IPS-18a (cell line): ENCODE measurements at regions not wholly inside any gene's neighbourhood (a gene's known extent, or its start where the extent isn't known, plus 50 kb on each side); places are given as distances from the start of the nearest gene placed in this dataset.

ENCODE experiments used
- H3K27ac ChIP-seq: one replicate; pipeline ENCODE4 v1.5.1; 2013; ENCODE audit warnings: low read length
- H3K27me3 ChIP-seq: one replicate; pipeline ENCODE4 v1.6.1; 2013; ENCODE audit warnings: mild to moderate bottlenecking, low read length; ENCODE audit not compliant: control insufficient read depth, insufficient read depth
- H3K36me3 ChIP-seq: one replicate; pipeline ENCODE4 v1.6.1; 2013; ENCODE audit warnings: low read depth, low read length; ENCODE audit not compliant: control insufficient read depth
- H3K4me1 ChIP-seq: one replicate; pipeline ENCODE4 v1.6.1; 2013; ENCODE audit warnings: low read depth, low read length; ENCODE audit not compliant: control insufficient read depth
- H3K4me3 ChIP-seq: one replicate; pipeline ENCODE4 v1.5.1; 2013; ENCODE audit warnings: low read length
- H3K9ac ChIP-seq: one replicate; pipeline ENCODE4 v1.6.1; 2013; ENCODE audit warnings: mild to moderate bottlenecking, low read length, moderate library complexity
- H3K9me3 ChIP-seq: one replicate; pipeline ENCODE4 v1.6.1; 2013; ENCODE audit warnings: low read depth, low read length; ENCODE audit not compliant: control insufficient read depth

- no peaks in the 10 kb centered on the region for H3K9me3 ChIP-seq
- no peaks in the 10 kb centered on the region for H3K27me3 ChIP-seq
Measured at GRCh38 chr3:67781218-67781617, 126.8 kb upstream of the SUCLG2 start.

GRCh38 chr3:67774676-67775075 is 120.3 kb upstream of the SUCLG2 start:
- no peaks in the 10 kb centered on the region for H3K9me3 ChIP-seq
- no peaks in the 10 kb centered on the region for H3K27me3 ChIP-seq
- no peak overlapping the region for H3K9ac ChIP-seq
- no peak overlapping the region for H3K27ac ChIP-seq
- H3K36me3 ChIP-seq, result no peaks in the 10 kb centered on the region
- no peaks in the 10 kb centered on the region for H3K4me1 ChIP-seq
- H3K4me3 ChIP-seq, result no peak overlapping the region

More at GRCh38 chr3:67781218-67781617, 126.8 kb upstream of the SUCLG2 start:
- no peak overlapping the region for H3K9ac ChIP-seq
- no peak overlapping the region for H3K27ac ChIP-seq
- H3K36me3 ChIP-seq, result no peaks in the 10 kb centered on the region
- no peaks in the 10 kb centered on the region for H3K4me1 ChIP-seq
- H3K4me3 ChIP-seq, result no peak overlapping the region

- Histone ChIP-seq H3K4me3 (no peak overlapping the region), H3K27me3 (no peaks in the 10 kb centered on the region), H3K36me3 (no peaks in the 10 kb centered on the region), H3K9me3 (no peaks in the 10 kb centered on the region), H3K4me1 (peaks cover 5% of the 10 kb centered on the region), H3K27ac (no peak overlapping the region), H3K9ac (no peak overlapping the region)
Measured at GRCh38 chr3:67765575-67765974, 111.2 kb upstream of the SUCLG2 start.

GRCh38 chr3:67745296-67745695 is 90.9 kb upstream of the SUCLG2 start:
- H3K27me3 ChIP-seq, result no peaks in the 10 kb centered on the region
- no peak overlapping the region for H3K9ac ChIP-seq

GRCh38 chr3:67744699-67745098 is 90.3 kb upstream of the SUCLG2 start:
- H3K27ac ChIP-seq, result no peak overlapping the region
- no peaks in the 10 kb centered on the region for H3K9me3 ChIP-seq
- no peaks in the 10 kb centered on the region for H3K4me1 ChIP-seq
- no peak overlapping the region for H3K9ac ChIP-seq
- no peaks in the 10 kb centered on the region for H3K27me3 ChIP-seq
- H3K4me3 ChIP-seq, result no peak overlapping the region
- H3K36me3 ChIP-seq, result no peaks in the 10 kb centered on the region

More at GRCh38 chr3:67745296-67745695, 90.9 kb upstream of the SUCLG2 start:
- H3K4me1 ChIP-seq, result no peaks in the 10 kb centered on the region
- no peak overlapping the region for H3K27ac ChIP-seq
- H3K9me3 ChIP-seq, result peaks cover 3% of the 10 kb centered on the region
- no peaks in the 10 kb centered on the region for H3K36me3 ChIP-seq
- H3K4me3 ChIP-seq, result no peak overlapping the region

DNA sequence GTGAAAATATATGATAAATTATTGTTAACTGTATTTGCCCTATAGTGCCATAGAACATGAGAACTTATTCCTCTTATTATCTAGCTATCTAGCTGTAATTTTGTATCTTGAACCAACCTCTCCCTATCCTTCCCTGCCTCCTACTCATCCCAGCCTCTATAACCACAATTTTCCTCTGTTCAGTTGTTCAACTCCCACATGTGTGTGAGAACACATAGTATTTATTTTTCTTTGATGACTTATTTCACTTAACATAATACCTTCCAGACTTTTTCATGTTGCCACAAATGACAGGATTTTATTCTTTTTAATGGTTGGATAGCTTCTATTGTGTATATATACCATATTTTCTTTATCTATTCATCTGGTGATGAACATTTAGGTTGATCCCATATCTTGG is 85.4 kb upstream of the SUCLG2 start:
- Histone ChIP-seq H3K27ac (no peak overlapping the region), H3K4me3 (no peak overlapping the region)

GRCh38 chr3:67737906-67738865 is 83.8 kb upstream of the SUCLG2 start:
- no peak overlapping the region for H3K9ac ChIP-seq

More for the DNA sequence above, 85.4 kb upstream of the SUCLG2 start:
- Histone ChIP-seq H3K27me3 (no peaks in the 10 kb centered on the region), H3K9me3 (no peaks in the 10 kb centered on the region), H3K9ac (no peak overlapping the region), H3K36me3 (no peaks in the 10 kb centered on the region), H3K4me1 (no peaks in the 10 kb centered on the region)

GRCh38 chr3:67737140-67737539 is 82.7 kb upstream of the SUCLG2 start:
- Histone ChIP-seq H3K27ac (no peak overlapping the region), H3K36me3 (no peaks in the 10 kb centered on the region), H3K4me3 (no peak overlapping the region), H3K9me3 (no peaks in the 10 kb centered on the region), H3K9ac (no peak overlapping the region), H3K4me1 (no peaks in the 10 kb centered on the region), H3K27me3 (no peaks in the 10 kb centered on the region)

More at GRCh38 chr3:67737906-67738865, 83.8 kb upstream of the SUCLG2 start:
- H3K27me3 ChIP-seq, result no peaks in the 10 kb centered on the region
- H3K4me1 ChIP-seq, result no peaks in the 10 kb centered on the region
- H3K9me3 ChIP-seq, result no peaks in the 10 kb centered on the region
- no peaks in the 10 kb centered on the region for H3K36me3 ChIP-seq
- H3K4me3 ChIP-seq, result no peak overlapping the region
- no peak overlapping the region for H3K27ac ChIP-seq

DNA sequence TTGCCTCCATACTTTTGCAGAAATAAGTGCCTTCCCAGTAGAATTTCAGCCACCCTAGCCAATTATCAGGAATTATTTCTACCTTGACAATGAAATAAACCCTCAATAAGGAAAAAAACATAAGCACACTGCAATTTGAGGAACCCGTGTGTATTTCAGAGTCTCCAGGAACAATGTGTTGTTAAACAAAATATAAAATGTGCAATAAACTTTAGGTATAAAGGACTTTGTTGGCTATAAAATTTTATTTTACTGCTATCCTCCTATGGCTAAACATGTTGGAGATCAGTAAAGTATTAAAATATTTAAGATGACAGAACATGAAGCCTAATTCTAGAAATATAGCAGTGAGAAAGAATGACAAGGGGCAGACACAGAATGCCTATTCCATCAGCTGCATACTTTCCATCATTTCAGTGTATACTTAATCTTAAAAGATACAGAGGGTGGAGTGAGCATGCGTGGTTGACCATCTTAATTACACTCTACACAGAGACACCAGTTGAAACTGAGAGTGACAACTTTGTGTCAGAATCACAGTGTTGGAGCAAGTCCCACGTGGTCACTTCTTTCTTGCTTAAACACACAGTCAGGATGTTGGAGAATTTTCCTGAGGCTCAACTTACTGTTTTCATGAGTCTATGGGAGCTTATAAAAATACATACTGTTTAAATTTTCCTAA is 79.0 kb upstream of the SUCLG2 start:
- Histone ChIP-seq H3K4me1 (no peaks in the 10 kb centered on the region), H3K27ac (no peak overlapping the region), H3K9me3 (no peaks in the 10 kb centered on the region), H3K27me3 (no peaks in the 10 kb centered on the region), H3K9ac (no peak overlapping the region), H3K36me3 (no peaks in the 10 kb centered on the region), H3K4me3 (no peak overlapping the region)

GRCh38 chr3:67724434-67724833 is 70.0 kb upstream of the SUCLG2 start:
- Histone ChIP-seq H3K9me3 (no peaks in the 10 kb centered on the region), H3K9ac (no peak overlapping the region), H3K4me1 (peaks cover 5% of the 10 kb centered on the region), H3K27ac (no peak overlapping the region), H3K4me3 (no peak overlapping the region), H3K27me3 (no peaks in the 10 kb centered on the region), H3K36me3 (no peaks in the 10 kb centered on the region)

DNA sequence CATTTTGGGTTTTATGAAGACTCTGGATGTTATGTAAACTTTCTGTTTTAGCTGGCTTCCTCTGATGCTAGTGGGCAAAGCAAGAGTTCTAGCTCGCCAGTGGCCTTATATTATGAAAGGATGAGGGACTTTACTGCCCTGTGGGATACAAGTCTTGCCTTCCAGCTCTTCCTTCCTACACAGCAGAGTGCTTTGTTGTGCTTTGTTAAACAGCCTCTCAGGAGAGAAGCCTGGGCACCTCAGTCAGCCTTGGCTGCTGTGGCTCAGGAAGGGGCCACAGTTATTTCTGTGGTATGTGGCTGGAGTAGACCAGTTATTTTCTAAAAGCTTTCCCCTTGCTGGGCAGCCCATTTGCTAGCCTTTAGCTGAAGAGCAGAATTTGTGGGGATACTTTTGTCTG is 69.5 kb upstream of the SUCLG2 start:
- no peaks in the 10 kb centered on the region for H3K27me3 ChIP-seq
- no peak overlapping the region for H3K4me3 ChIP-seq
- H3K36me3 ChIP-seq, result no peaks in the 10 kb centered on the region
- H3K9me3 ChIP-seq, result no peaks in the 10 kb centered on the region
- H3K27ac ChIP-seq, result no peak overlapping the region
- H3K9ac ChIP-seq, result no peak overlapping the region
- H3K4me1 ChIP-seq, result peaks cover 5% of the 10 kb centered on the region
